HuH-7.5 (cell line): ENCODE measurements at regions not wholly inside any gene's neighbourhood (a gene's known extent, or its start where the extent isn't known, plus 50 kb on each side); places are given as distances from the start of the nearest gene placed in this dataset.

ENCODE experiments used
- DNase-seq: peaks from one replicate; pipeline ENCODE4 v3.0.0; 2011; ENCODE audit warnings: low spot score

DNA sequence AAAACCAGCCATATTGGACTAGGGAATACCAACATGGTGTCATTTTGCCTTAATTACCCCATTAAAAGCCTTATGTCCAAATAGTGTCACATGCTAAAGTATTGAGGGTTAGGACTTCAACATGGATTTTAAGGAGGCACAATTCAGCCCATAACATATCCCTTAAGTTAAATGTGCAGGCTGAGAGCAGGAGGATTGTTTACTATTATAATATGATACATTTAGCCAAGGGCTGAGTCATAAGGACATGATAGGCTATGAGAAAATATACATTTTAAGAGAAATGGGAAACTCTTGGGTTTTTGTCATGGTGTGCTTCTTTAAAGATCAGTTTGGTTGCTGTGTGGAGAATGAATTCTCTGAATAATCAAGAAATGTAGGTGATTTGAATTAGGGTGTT lies 136.8 kb downstream of the RDH14 start:
- no peak for DNase-seq

DNA sequence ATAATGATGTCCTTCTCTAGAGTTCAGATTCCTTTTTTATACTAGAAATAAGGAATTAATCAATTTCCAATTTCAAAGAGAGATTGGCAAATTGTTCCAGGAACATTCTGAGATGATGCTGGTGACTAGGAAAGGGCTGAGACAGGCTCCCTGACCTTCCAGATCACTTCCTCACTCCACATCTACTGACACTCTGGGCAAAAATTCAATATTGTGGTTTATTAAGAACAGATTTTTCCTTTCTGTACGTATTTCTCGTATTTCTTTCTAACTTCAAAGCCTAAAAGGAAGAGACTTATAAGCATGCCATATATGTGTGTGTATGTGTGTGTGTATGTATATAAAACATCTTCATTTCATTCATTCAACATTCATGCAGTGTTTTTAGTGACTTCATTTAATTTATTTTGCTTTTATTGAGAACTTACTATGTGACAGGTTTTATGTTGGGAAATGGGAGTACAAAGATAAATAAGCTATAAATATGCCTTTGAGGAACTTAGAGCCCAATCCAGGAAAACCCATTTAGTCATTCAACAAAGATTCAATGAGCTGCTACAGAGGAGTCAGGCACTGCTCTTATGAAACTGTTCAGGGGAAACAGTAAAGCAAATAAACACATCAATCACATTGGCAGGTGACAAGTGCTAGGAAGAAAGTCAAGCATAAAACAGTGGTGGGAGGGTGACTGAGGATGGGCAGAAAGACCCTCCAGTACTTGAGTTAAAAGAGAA lies 137.9 kb downstream of the RDH14 start:
- DNase-seq: no peak

DNA sequence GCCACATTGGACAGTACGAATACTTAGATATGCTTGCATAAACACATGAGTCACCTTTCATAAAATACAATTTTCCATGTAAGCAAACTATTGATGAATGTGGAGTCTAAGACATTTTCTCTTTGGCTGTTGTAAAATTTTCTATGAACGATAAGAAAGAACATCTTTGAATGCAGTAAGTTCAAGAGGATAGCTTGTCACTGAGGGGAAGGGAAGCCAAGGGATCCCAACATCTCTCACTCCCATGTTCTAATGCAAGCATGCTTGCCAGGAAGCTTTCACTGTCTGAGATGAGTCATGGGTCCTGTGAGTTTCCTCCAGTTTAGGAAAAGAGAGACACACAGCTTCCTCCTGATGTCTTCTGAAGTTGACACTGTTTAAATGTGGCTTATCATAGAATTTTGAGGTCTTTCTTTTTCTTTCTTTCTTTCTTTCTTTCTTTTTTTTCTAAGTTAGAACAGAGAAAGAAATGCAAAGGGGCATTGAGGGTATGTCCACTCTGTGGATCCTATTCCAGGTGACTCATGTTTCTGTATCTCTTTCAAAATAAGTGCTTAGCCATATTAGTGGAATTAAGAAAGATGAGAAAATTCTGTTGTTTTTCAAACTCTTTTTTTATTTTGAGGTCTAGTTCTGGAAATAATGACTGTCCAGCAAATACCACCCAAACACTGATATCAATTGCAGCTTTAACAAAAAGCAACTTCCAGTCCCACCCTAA lies 146.6 kb downstream of the RDH14 start:
- no peak for DNase-seq

DNA sequence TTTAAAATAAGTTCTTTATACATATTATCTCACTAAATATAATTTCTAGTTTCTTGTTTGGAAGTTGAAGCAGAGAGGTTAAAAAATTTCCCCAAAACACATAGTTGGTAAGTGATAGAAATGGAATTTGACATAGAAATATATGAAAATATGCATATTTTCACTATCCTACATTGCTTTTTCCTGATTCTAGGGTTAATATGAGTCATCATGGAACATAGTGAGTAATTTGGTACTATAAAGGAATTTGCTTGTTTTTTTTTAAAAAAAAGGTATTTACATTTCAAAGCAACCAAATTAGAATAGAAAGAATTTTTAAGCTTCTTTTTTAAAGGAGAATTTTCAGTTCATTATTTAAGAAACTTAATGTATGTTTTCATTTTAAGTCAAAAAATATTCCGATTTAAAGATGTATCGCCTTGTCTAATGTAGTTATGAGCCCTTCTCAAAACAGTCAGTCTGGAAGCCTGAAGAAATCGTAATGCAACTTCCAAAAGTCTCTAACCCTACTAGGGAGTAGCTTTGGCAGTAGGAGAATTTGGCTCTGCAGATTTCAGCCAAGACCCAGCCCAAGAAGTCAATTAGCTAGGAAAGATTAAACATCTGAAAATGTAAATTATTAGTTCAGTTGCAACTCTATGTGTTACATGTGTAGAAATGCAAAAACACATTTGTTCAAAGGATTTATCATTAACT lies 147.3 kb downstream of the RDH14 start:
- DNase-seq: no peak

DNA sequence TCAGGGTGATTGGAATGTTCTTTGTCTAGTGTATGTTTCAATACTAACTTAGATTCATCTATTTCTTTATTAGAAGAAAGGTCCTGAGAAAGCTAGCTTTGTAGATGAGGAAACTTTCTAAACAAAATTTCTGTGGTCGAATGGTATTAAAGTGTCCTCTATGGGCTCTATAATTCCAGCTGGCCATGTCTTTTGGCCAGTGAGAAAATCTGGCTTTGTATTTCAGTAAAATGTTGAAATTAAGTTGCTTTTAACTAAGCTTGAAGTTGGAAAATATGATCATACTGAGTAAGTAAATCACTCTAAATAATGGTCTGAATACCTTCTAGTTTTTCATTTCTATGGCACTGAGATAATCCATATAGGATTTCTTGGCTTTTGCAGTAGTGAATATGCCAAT lies 148.8 kb downstream of the RDH14 start:
- DNase-seq: no peak

DNA sequence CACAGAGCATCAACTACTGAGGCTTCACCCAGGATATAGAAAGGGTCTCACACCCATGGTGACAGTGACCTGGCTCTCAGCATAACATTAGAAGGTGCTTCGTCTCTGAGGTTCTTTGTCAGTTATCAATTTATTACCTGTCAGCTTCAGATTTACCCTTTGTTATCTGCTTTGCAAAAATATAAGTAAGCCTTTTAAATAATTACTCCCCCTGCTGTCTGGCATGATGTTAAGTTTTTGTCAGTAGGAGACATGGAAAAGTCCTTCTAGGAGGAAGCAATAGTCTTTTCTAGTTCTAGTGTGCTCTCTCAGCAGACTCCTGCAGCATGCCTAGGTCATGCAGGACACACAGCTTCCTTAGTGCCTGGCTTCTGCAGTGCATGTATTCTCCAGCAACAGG lies 149.9 kb downstream of the RDH14 start:
- DNase-seq: no peak

DNA sequence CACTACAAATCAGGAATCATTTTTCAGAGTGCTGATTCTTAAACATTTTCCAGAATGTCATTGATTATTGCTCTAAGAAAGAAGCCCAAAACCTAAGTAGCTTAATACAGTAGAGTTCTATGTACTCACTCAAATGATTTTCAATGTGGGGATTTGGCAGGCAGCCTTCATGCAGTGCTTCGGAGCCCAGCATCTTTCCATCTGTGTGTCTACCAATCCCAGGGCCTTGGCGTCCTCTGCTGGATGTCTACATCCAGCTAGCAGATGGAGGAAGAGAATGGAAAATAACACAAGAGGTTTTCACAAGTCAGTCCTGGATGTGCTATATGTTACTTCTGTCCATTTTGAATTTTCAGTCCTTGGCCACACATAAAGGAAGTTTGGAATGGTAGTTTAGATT lies 151.8 kb downstream of the RDH14 start:
- DNase-seq: no peak

DNA sequence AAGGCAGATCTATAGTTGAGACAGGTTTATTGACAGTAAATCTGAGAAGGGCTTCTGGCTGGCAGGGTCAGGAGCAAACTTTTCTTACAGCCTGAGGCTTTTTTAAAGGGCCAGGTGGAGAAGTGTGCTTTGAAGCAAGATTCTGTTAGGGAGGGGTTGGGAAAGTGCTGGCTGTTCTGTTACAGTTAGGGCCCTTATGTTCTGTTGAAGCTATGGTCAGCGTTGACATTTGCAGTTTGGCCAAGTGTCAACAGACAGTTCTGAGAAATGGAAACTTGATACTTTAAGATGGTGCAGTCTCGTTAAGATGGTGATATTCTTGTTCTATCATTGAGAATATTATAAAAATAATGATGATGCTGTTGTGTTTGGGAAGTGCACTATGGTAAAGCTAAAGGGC lies 154.2 kb downstream of the RDH14 start:
- DNase-seq: no peak

DNA sequence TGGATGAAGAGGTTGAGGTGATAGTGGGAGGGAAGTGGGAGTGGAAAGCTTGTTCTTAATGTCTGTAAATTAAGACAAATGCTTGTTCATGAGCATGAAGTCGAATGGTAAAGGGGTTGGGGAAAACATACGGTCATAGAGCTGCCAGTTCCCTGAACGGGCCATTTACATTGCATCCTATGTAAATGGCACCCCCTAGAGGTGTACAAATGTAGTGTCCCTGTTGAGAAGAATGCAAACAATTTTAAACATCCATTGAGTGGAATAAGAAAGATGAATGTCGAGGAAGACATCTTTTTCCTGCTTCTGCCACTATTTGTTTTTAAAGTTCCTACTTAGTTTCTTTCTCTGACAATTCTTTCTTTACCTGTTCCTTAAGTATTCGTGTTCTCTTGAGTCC lies 155.7 kb downstream of the RDH14 start:
- no peak for DNase-seq

DNA sequence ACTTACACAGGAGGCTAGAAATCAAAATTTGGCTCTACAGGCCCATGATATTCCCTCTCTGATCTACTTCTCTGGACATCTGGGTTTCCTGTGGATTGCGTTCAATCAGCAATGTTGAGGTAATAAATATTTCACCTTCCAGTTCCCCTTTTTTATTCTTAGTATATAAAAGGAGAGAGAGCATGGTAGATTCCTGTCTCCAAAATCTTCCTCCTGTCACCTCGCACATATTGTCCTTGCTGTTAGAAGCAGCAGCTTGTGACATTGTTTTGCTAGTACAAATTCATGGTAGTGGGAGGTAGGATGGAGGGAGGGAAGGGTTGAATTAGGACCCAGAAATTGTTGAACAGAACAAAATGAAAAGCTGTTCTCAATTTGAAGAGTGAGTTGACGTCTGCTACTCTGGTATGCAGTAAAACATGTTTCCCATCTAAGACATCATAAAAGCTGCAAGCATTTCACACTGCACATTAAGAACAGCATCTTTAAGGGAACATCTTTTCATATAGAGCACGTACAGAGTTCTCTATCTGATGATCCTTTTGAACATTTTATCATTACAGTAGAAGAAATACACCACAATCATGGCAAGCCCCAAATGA lies 156.4 kb downstream of the RDH14 start:
- no peak for DNase-seq

DNA sequence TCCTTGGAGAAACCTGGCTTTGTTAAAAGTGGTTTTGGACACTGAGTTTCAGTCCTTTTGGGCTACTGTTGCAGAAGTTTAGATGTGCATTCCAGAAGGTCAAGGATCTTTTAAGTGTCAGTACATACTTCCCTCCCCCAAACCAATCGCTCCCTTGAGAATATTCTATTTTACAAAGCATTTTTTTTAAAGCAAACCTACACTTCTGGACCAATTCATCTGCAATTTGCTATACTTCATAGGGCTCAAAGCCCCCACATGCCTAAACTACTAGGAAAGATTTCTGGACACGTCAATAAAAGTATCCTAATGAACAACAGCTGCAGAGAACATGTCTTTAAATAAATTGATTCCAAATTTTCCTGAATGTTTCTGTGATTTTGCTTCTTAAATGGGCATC lies 157.6 kb downstream of the RDH14 start:
- no peak for DNase-seq

DNA sequence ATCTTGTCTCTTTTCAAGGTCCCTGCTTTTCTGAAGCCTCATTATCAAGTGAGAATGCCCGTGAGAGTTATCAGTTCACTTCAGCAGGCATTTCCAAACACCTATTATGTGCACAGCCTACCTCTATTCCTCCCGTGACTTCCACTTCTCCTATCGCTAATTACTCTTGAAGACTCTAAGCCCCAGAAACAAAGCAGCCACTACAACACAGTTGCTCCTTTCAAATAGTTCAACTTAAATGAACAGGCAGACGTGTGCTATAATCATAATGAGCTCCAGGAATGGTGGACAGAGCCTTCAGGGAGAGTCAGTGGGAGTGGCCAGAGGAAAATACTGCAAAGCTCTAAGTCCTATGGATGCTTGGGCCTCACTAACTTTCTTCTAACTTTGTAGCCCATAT lies 159.0 kb downstream of the RDH14 start:
- DNase-seq: no peak

DNA sequence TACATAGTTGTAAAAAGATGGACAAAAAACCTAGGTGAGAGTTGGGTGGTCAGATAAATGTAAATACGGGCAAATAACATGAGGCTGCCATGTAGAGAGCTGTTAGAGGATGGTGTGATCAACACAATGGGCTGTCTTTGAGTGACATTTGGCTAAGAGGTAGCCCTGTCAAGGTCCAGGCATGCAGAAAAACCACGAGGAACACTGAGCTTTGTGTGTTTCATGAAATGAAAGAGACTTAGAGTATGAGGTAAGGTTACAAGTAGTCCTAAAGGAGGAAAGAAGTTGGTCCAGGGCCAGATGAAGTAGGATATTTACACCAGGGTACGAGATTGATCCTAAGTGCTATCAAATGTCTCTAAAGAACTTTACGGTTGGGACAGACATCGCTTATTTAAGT lies 160.9 kb downstream of the RDH14 start:
- DNase-seq: no peak

DNA sequence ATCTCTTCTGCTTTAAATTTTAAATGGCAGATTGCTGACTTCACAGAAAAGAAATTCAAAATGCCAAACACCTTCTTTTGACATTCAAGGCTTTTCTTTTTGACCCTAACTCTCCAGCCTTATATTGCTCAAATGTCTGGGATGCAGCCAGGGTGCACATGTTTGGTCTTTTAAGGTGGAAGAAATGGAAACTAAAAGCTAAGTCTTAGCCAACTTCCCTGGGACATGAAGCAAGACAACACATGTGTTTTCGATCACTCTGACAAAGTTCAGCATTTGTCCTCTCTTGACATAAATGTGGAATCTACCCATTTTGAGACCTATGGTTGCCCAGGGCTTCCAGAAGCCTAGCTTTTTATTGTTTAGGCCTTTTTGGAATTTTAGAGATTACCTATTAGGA lies 161.6 kb downstream of the RDH14 start:
- DNase-seq: no peak

DNA sequence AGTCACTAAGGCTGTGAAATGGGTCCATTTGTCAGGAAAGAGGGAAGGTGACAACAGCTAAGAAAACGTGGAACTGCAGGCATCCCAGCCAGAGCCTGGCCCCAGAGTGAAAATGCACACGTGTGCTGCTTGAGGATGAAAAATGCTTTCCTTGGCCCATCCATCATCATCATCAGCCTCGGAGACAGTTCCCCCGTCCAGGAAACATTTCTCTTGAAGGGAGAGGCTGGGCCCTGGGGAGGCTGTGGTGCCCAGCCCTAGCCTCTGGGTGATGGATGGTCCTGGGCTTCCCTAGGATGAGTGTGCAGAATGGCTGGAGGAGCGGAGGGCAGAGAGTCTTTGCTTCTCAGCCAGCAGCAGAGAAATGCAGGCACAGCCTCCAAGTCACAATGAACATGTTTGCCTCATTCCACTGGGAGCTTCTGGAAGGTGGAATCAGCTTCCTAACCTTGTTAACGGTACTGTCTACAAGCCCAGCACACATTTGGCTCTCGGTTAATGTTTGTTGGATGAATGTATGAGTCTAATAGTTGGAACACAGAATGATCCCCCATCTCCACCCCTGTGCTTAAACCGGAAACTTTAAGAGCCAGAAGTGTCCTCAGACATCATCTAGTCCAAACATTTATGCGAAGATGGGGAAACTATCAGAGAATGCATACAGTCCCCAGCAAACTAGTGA lies 164.0 kb downstream of the RDH14 start:
- DNase-seq: no peak

DNA sequence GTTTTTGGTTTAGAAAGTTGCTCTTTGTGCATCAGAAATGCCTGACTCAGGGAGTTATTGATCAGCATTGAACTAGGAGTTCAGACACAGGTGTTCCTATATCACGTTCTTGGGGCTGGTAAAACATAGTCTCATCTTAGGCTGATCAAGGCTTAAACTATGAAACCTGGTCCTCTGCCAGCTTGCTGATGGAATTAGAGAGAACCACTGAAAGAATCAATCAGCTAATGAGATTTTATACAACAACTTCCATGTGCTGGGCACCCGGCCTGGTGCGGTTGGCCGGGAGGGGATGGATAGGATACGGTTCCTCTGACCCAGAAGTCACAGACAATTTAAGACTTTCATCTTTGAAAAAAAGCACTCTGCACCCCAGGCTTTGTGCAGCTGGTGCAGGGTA lies 164.9 kb downstream of the RDH14 start:
- DNase-seq: no peak

DNA sequence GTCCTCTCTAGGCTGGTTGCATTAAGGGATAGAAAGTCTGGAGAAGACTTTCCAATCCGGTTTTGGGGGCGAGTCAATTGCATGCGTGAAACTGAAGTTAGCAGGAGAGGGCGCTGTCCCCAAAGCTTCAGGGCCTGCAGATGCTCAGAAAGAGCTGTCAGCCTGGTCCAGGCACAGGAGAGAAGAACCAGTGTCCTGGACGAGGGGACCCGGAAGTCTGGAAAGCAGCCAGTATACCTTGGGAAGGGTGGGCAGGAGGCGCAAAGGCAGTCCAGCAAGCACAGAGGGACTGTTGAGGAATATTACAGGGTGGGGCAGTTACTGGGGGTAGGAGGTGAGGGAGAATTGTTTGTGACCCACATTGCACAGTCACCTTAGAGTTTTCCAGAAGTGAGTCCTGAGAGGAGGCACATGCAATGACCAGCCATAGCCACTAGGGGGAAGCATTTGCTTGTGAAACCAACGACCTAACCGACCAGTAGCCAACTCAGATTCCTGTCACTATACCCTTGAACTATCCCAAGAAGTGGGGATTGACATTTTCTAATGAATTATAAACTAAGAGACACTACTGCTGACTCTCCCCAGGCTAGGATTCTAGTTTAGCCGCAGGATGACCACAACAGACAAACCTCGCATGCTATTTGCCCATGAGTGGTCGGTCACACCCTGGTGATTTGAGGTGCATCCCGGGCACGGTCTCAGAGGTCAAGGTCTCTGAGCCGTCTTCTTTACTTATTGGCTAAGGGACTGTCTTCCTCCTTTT lies 172.8 kb downstream of the RDH14 start:
- peak; percentile 25 for DNase-seq

DNA sequence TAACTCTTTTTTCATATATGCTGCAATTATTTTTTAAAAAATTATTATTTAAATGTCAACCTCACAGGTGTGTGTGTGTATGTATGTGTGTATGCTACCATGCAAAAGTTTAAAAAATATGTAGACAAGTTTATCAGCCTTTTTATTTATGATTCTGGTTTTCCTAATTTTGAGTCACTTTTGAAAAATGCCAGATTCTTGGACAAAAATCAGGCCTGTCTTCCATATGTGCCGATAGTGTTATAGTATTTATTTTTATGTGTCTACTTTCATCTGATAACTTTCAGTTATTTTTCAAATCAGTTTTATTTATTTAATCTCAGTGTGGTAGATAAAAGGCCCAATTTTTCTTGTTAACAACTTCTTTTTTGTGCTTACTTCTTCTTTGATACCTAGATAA lies 176.2 kb downstream of the RDH14 start:
- no peak for DNase-seq

DNA sequence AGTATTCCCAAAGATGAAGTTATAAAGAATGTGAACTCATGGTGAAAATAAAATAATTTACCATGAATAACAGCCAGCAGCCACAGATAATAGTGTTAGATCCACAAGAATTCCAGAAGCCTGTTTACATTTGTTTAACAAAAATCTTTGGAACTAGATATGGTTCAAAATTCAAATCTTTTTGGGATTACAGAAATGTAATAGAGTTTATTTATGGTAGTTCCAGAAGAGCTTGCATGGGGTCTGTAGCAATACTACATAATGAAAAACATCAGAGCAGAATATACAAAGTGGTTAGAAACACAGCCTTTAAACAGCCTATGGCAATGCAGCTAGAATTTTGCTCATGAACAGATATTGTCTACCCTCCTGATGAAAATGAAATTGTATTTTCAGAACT lies 179.1 kb downstream of the RDH14 start:
- DNase-seq: no peak

DNA sequence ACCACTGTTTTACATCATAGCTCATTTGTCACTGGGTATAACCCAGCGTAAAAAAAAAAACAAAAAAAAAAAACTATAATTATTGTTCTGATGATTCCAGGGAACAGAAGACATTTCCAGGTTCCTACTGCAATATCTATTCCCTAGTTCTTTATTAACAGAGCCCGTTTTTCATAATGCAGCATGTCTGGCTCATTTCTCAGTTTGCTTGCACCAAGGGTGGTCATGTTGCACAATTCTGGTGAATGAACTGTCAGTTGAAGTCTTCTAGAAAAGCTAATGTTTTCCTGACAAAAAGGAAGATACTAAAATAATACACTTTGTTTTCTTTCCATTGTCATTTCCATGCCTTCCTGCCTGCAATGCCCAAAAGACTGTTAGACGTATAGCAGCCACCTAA lies 180.1 kb downstream of the RDH14 start:
- DNase-seq: no peak

DNA sequence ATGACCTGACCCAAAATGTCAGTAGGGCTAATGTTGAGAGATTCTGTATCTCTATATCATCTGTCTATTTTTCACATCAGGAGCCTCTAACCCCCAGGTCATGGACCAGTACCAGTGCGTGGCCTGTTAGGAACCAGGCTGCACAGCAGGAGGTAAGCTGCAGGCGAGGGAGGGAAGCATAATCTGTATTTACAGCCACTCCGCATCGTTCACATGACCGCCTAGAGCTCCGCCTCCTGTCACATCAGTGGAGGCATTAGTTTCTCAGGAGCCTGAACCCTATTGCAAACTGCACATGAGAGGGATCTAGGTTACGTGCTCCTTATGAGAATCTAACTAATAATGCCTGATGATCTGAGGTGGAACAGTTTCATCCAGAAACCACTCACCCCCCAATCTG lies 180.6 kb downstream of the RDH14 start:
- no peak for DNase-seq
